Left lung (tissue), 4 donors: ENCODE measurements at regions not wholly inside any gene's neighbourhood (a gene's known extent, or its start where the extent isn't known, plus 50 kb on each side); places are given as distances from the start of the nearest gene placed in this dataset.

Experiments
- ATAC-seq: fragments of 200-7000 bp; cut with Tn5 transposase; one replicate; pipeline ENCODE4 v1.9.1; 2020; ENCODE audit warnings: moderate library complexity
- DNase-seq, 4 donors: peaks; one replicate each; pipeline ENCODE4 v3.0.0-alpha.2; 2013 to 2020
- H3K27ac ChIP-seq, 2 donors: fragments of 200-600 bp; sonication (generic) in 1 of 2; one replicate each; pipeline versions ENCODE4 v1.5.0 to v1.8.0; 2020 to 2021
- H3K27me3 ChIP-seq, 2 donors: fragments of 200-600 bp; sonication (generic) in 1 of 2; one replicate each; pipeline versions ENCODE4 v1.5.0 to v1.8.0; 2020 to 2021
- H3K36me3 ChIP-seq, 2 donors: fragments of 200-600 bp; sonication (generic) in 1 of 2; one replicate each; pipeline versions ENCODE4 v1.5.0 to v1.8.0; 2020 to 2021
- H3K4me1 ChIP-seq, 2 donors: fragments of 200-600 bp; one replicate each; pipeline ENCODE4 v1.8.0; 2021
- H3K4me3 ChIP-seq, 2 donors: fragments of 200-600 bp; sonication (generic) in 1 of 2; one replicate each; pipeline versions ENCODE4 v1.5.0 to v1.8.0; 2020 to 2021; ENCODE audit warnings: mild to moderate bottlenecking in 1 of 2
- H3K9me3 ChIP-seq, 2 donors: fragments of 200-600 bp; sonication (generic) in 1 of 2; one replicate each; pipeline versions ENCODE4 v1.5.0 to v1.8.0; 2020 to 2021
- CTCF ChIP-seq, 2 donors: fragments of 200-600 bp; sonication (generic) in 1 of 2; IDR thresholded peaks; one replicate each; pipeline versions ENCODE4 v1.5.0 to v1.8.0; 2021; ENCODE audit warnings: antibody characterized with exemption in 2 of 2
- intact Hi-C, 2 donors: fragments of 100-400 bp; cut with DNase I; formaldehyde crosslinking; loops; one replicate each; pipeline versions ENCODE4 v1.11.2 to v1.14.2; 2022
- donor health status: DM: no; HTN: yes; CAD: no.
- donor health status: DM: no; HTN: no; CAD: no.

- intact Hi-C loops = no loop called here
- Histone ChIP-seq H3K9me3 (no peaks in the 10 kb centered on the region), H3K4me3 (no peak overlapping the region), H3K27me3 (no peaks in the 10 kb centered on the region), H3K27ac (no peak overlapping the region), H3K4me1 (peaks cover 8 to 24% of the 10 kb centered on the region in 2 donors), H3K36me3 (no peaks in the 10 kb centered on the region)
- ATAC-seq (no peak), DNase-seq (no peak)
- TF ChIP-seq CTCF (IDR thresholded peaks at IDR 0.05) = no peak
These were observed 77.1 kb upstream of the ADTRP start for GRCh38 chr6:11855743-11856142.

GRCh38 chr6:11854408-11855165, 76.0 kb upstream of the ADTRP start:
- Histone ChIP-seq H3K27ac (no peak overlapping the region), H3K4me1 (peaks cover 8 to 24% of the 10 kb centered on the region in 2 donors), H3K4me3 (no peak overlapping the region), H3K27me3 (no peaks in the 10 kb centered on the region), H3K36me3 (no peaks in the 10 kb centered on the region), H3K9me3 (no peaks in the 10 kb centered on the region)
- ATAC-seq (peak; percentile 85), DNase-seq (no peak)
- intact Hi-C loops = no loop called here
- no peak for TF ChIP-seq CTCF (IDR thresholded peaks at IDR 0.05)

- no peaks in the 10 kb centered on the region for H3K36me3 ChIP-seq
- no peak overlapping the region for H3K4me3 ChIP-seq
- ATAC-seq = no peak
- H3K4me1 ChIP-seq = peaks cover 8 to 24% of the 10 kb centered on the region in 2 donors
- no peaks in the 10 kb centered on the region for H3K27me3 ChIP-seq
- peak in 1 of 4 donors; percentile 29 for DNase-seq
- intact Hi-C loops = no loop called here
- no peak overlapping the region for H3K27ac ChIP-seq
- no peak for TF ChIP-seq CTCF (IDR thresholded peaks at IDR 0.05)
- no peaks in the 10 kb centered on the region for H3K9me3 ChIP-seq
These were observed 75.2 kb upstream of the ADTRP start for GRCh38 chr6:11853678-11854407.

- no peak for ATAC-seq
- Histone ChIP-seq H3K4me3 (no peak overlapping the region), H3K4me1 (peaks cover 8 to 24% of the 10 kb centered on the region in 2 donors), H3K9me3 (no peaks in the 10 kb centered on the region), H3K27ac (no peak overlapping the region), H3K36me3 (no peaks in the 10 kb centered on the region), H3K27me3 (no peaks in the 10 kb centered on the region)
- intact Hi-C loops = no loop called here
- no peak for DNase-seq
- no peak for TF ChIP-seq CTCF (IDR thresholded peaks at IDR 0.05)
These were observed 73.6 kb upstream of the ADTRP start for GRCh38 chr6:11852061-11852651.

GRCh38 chr6:11851387-11851786, 72.8 kb upstream of the ADTRP start:
- Histone ChIP-seq H3K27ac (no peak overlapping the region), H3K4me3 (no peak overlapping the region), H3K9me3 (no peaks in the 10 kb centered on the region), H3K36me3 (no peaks in the 10 kb centered on the region), H3K27me3 (no peaks in the 10 kb centered on the region), H3K4me1 (peaks cover 8 to 24% of the 10 kb centered on the region in 2 donors)
- no peak for TF ChIP-seq CTCF (IDR thresholded peaks at IDR 0.05)
- DNase-seq = no peak
- intact Hi-C loops = no loop called here
- peak; percentile 64 for ATAC-seq
